GM12872 (cell line): ENCODE measurements at regions not wholly inside any gene's neighbourhood (a gene's known extent, or its start where the extent isn't known, plus 50 kb on each side); places are given as distances from the start of the nearest gene placed in this dataset.

ENCODE experiments used
- CTCF ChIP-seq: IDR thresholded peaks from 3 replicates; pipeline ENCODE4 v1.5.1; 2011; ENCODE audit warnings: low read depth, mild to moderate bottlenecking, low read length, moderate library complexity; ENCODE audit not compliant: insufficient read depth

GRCh38 chr6:121873595-121873994 is 438.1 kb downstream of the GJA1 start:
- no peak for TF ChIP-seq CTCF

- TF ChIP-seq CTCF = no peak
These were observed 441.3 kb downstream of the GJA1 start for GRCh38 chr6:121876721-121877120.

- TF ChIP-seq CTCF = no peak
These were observed 443.7 kb downstream of the GJA1 start for GRCh38 chr6:121879149-121879548.

GRCh38 chr6:121880831-121881230 is 445.4 kb downstream of the GJA1 start:
- TF ChIP-seq CTCF = no peak

- TF ChIP-seq CTCF = no peak
These were observed 446.7 kb downstream of the GJA1 start for GRCh38 chr6:121881974-121882667.

- no peak for TF ChIP-seq CTCF
These were observed 448.6 kb downstream of the GJA1 start for GRCh38 chr6:121884091-121884490.

GRCh38 chr6:121884620-121885019 is 449.2 kb downstream of the GJA1 start:
- no peak for TF ChIP-seq CTCF
